ENCODE measurements at regions not wholly inside any gene's neighbourhood (a gene's known extent, or its start where the extent isn't known, plus 50 kb on each side); places are given as distances from the start of the nearest gene placed in this dataset.

DNA sequence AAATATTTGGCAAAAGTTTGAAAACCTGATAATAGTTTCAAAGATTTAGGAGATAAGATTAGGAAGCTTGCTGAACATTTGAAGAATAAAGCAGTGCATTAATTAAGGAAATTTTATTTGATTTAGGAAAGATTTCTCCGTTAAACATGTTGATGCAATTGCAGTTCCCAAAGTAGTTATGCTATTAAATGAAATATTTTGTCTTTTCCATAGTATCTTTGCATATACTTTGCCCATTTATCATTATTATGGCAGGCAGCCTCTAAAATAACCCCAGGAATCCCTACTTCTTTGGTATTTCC lies 136.5 kb downstream of the MREG start:
- TF ChIP-seq CTBP1 (IDR thresholded peaks at IDR 0.05; ENCODE audit: borderline replicate concordance) = no peak
- TF ChIP-seq ELF4 (IDR thresholded peaks at IDR 0.05) = no peak
- no peak for TF ChIP-seq ARNT (IDR thresholded peaks at IDR 0.05)

All from HEK293T (cell line).